ENCODE measurements at regions not wholly inside any gene's neighbourhood (a gene's known extent, or its start where the extent isn't known, plus 50 kb on each side); places are given as distances from the start of the nearest gene placed in this dataset.

DNA sequence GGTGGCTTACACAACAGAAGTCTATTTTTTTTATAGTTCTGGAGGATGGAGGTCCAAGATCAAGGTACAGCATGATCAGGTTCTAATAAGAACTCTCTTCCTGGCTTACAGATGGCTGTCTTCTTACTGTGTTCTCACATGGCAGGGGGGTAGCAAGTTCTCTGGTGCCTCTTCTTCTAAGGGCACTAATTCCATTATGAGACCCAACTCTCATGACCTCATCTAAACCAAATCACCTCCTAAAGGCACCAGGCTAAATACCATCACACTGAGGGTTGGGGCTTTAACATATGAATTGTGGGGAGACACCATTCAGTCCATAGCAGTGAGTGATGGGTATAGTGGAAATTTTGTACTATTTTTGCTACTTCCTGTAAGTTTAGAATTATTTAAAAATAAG is 75.2 kb upstream of the SLC4A7 start:
- TF ChIP-seq, protein P1, sequence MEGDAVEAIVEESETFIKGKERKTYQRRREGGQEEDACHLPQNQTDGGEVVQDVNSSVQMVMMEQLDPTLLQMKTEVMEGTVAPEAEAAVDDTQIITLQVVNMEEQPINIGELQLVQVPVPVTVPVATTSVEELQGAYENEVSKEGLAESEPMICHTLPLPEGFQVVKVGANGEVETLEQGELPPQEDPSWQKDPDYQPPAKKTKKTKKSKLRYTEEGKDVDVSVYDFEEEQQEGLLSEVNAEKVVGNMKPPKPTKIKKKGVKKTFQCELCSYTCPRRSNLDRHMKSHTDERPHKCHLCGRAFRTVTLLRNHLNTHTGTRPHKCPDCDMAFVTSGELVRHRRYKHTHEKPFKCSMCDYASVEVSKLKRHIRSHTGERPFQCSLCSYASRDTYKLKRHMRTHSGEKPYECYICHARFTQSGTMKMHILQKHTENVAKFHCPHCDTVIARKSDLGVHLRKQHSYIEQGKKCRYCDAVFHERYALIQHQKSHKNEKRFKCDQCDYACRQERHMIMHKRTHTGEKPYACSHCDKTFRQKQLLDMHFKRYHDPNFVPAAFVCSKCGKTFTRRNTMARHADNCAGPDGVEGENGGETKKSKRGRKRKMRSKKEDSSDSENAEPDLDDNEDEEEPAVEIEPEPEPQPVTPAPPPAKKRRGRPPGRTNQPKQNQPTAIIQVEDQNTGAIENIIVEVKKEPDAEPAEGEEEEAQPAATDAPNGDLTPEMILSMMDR (IDR thresholded peaks at IDR 0.05; ENCODE audit: low read depth, low read length, missing input control): no peak
- no peak for TF ChIP-seq SP1 (IDR thresholded peaks at IDR 0.05)
- TF ChIP-seq, protein P2, sequence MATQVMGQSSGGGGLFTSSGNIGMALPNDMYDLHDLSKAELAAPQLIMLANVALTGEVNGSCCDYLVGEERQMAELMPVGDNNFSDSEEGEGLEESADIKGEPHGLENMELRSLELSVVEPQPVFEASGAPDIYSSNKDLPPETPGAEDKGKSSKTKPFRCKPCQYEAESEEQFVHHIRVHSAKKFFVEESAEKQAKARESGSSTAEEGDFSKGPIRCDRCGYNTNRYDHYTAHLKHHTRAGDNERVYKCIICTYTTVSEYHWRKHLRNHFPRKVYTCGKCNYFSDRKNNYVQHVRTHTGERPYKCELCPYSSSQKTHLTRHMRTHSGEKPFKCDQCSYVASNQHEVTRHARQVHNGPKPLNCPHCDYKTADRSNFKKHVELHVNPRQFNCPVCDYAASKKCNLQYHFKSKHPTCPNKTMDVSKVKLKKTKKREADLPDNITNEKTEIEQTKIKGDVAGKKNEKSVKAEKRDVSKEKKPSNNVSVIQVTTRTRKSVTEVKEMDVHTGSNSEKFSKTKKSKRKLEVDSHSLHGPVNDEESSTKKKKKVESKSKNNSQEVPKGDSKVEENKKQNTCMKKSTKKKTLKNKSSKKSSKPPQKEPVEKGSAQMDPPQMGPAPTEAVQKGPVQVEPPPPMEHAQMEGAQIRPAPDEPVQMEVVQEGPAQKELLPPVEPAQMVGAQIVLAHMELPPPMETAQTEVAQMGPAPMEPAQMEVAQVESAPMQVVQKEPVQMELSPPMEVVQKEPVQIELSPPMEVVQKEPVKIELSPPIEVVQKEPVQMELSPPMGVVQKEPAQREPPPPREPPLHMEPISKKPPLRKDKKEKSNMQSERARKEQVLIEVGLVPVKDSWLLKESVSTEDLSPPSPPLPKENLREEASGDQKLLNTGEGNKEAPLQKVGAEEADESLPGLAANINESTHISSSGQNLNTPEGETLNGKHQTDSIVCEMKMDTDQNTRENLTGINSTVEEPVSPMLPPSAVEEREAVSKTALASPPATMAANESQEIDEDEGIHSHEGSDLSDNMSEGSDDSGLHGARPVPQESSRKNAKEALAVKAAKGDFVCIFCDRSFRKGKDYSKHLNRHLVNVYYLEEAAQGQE (IDR thresholded peaks at IDR 0.05): no peak
- no peak for TF ChIP-seq FOXA1 (IDR thresholded peaks at IDR 0.05)

Data from liver (tissue), 3 donors.